ENCODE measurements at regions not wholly inside any gene's neighbourhood (a gene's known extent, or its start where the extent isn't known, plus 50 kb on each side); places are given as distances from the start of the nearest gene placed in this dataset.

GRCh38 chr11:109838026-109838425, 255.2 kb upstream of the ZC3H12C start:
- peaks cover 7% of the 10 kb centered on the region for H3K9me3 Mint-ChIP-seq (ENCODE audit: unreplicated experiment)
- TF ChIP-seq CTCF (IDR thresholded peaks at IDR 0.05; ENCODE audit: unreplicated experiment): no peak
- DNase-seq (ENCODE audit: unreplicated experiment): no peak
- H3K4me3 Mint-ChIP-seq (ENCODE audit: unreplicated experiment): no peak overlapping the region
- no peaks in the 10 kb centered on the region for H3K27me3 Mint-ChIP-seq (ENCODE audit: insufficient read depth, unreplicated experiment)
- CTCF ChIA-PET: interaction anchor here (0.7 kb wide), 1 partner anchor 12 kb away, joined by 3 read pairs; no protein-coding TSS in a partner anchor
- H3K27ac Mint-ChIP-seq (ENCODE audit: low read depth, unreplicated experiment): no peak overlapping the region
- intact Hi-C loops (cut with micrococcal nuclease): no loop called here
- no peaks in the 10 kb centered on the region for H3K36me3 Mint-ChIP-seq (ENCODE audit: insufficient read depth, unreplicated experiment)
- H3K4me1 Mint-ChIP-seq (ENCODE audit: insufficient read depth, unreplicated experiment): peaks cover 6% of the 10 kb centered on the region
- POLR2A ChIA-PET: interaction anchor here (0.7 kb wide), 1 partner anchor 283 kb away, joined by 4 read pairs; no protein-coding TSS in a partner anchor
- no TSS peak for BruUV-seq (replicated peaks)

- BruUV-seq (replicated peaks): no TSS peak
- Mint-ChIP-seq H3K4me1 (ENCODE audit: insufficient read depth, unreplicated experiment) (no peaks in the 10 kb centered on the region), H3K36me3 (ENCODE audit: insufficient read depth, unreplicated experiment) (no peaks in the 10 kb centered on the region), H3K27me3 (ENCODE audit: insufficient read depth, unreplicated experiment) (no peaks in the 10 kb centered on the region), H3K27ac (ENCODE audit: low read depth, unreplicated experiment) (no peak overlapping the region), H3K4me3 (ENCODE audit: unreplicated experiment) (no peak overlapping the region), H3K9me3 (ENCODE audit: unreplicated experiment) (peaks cover 7% of the 10 kb centered on the region)
- no peak for DNase-seq (ENCODE audit: unreplicated experiment)
- ChIA-PET CTCF (interaction anchor here (0.6 kb wide), 1 partner anchor 1108 kb away, joined by 3 read pairs; no protein-coding TSS in a partner anchor), POLR2A (no interaction called here)
- intact Hi-C loops (cut with micrococcal nuclease): no loop called here
- TF ChIP-seq CTCF (IDR thresholded peaks at IDR 0.05; ENCODE audit: unreplicated experiment): no peak
These were observed 247.8 kb upstream of the ZC3H12C start for GRCh38 chr11:109845437-109845836.

GRCh38 chr11:109847621-109848020, 245.6 kb upstream of the ZC3H12C start:
- intact Hi-C loops (cut with micrococcal nuclease): no loop called here
- H3K4me1 Mint-ChIP-seq (ENCODE audit: insufficient read depth, unreplicated experiment): peaks cover 8% of the 10 kb centered on the region

GRCh38 chr11:109849051-109849450, 244.1 kb upstream of the ZC3H12C start:
- POLR2A ChIA-PET: no interaction called here
- BruUV-seq (replicated peaks): no TSS peak

More at GRCh38 chr11:109847621-109848020, 245.6 kb upstream of the ZC3H12C start:
- CTCF ChIA-PET: interaction anchor here (10.4 kb wide), 1 partner anchor 93 kb away, joined by 116 read pairs; no protein-coding TSS in a partner anchor
- H3K4me3 Mint-ChIP-seq (ENCODE audit: unreplicated experiment): no peak overlapping the region
- DNase-seq (ENCODE audit: unreplicated experiment): no peak
- H3K27ac Mint-ChIP-seq (ENCODE audit: low read depth, unreplicated experiment): no peak overlapping the region
- H3K9me3 Mint-ChIP-seq (ENCODE audit: unreplicated experiment): no peaks in the 10 kb centered on the region
- H3K36me3 Mint-ChIP-seq (ENCODE audit: insufficient read depth, unreplicated experiment): no peaks in the 10 kb centered on the region
- no TSS peak for BruUV-seq (replicated peaks)
- no peaks in the 10 kb centered on the region for H3K27me3 Mint-ChIP-seq (ENCODE audit: insufficient read depth, unreplicated experiment)
- TF ChIP-seq CTCF (IDR thresholded peaks at IDR 0.05; ENCODE audit: unreplicated experiment): no peak
- POLR2A ChIA-PET: interaction anchor here (0.9 to 1.1 kb wide), 2 partner anchors 12 to 18 kb away, joined by 3 read pairs; no protein-coding TSS in a partner anchor

More at GRCh38 chr11:109849051-109849450, 244.1 kb upstream of the ZC3H12C start:
- no peak for TF ChIP-seq CTCF (IDR thresholded peaks at IDR 0.05; ENCODE audit: unreplicated experiment)
- Mint-ChIP-seq H3K9me3 (ENCODE audit: unreplicated experiment) (no peaks in the 10 kb centered on the region), H3K4me3 (ENCODE audit: unreplicated experiment) (no peak overlapping the region), H3K27ac (ENCODE audit: low read depth, unreplicated experiment) (no peak overlapping the region), H3K4me1 (ENCODE audit: insufficient read depth, unreplicated experiment) (peaks cover 8% of the 10 kb centered on the region), H3K27me3 (ENCODE audit: insufficient read depth, unreplicated experiment) (no peaks in the 10 kb centered on the region), H3K36me3 (ENCODE audit: insufficient read depth, unreplicated experiment) (no peaks in the 10 kb centered on the region)
- intact Hi-C loops (cut with micrococcal nuclease): no loop called here
- CTCF ChIA-PET: interaction anchor here (0.7 to 10.4 kb wide), 2 partner anchors 91 to 279 kb away, joined by 3 to 116 read pairs; no protein-coding TSS in a partner anchor
- no peak for DNase-seq (ENCODE audit: unreplicated experiment)
